ENCODE measurements at regions not wholly inside any gene's neighbourhood (a gene's known extent, or its start where the extent isn't known, plus 50 kb on each side); places are given as distances from the start of the nearest gene placed in this dataset.

DNA sequence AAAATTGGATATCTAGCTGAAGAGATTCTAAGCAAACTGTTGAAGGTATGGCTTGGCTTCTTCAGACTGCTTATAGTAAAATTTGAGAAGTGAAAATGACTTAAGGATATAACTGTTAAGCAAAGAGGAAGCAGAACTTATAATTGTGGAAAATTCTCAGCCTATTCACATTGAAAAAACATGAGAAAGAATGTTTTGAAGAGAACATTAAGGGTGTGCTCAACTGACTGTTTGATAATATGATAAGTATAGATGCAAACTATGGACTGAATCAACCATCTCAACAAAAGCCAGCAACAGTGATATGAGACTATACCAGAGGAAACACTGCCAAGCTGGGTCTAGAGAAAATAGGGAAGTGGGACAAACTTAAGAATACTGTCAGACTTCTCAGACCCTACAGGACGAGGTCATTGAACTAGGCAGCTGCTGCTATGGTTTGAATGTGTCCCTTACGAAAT, 133.1 kb upstream of the PPP1R3A start:
- TF ChIP-seq MAX (IDR thresholded peaks at IDR 0.05; ENCODE audit: low read depth, low read length) (no peak), POLR2A (IDR thresholded peaks at IDR 0.05; ENCODE audit: extremely low read depth, insufficient read length) (no peak), MYC (IDR thresholded peaks at IDR 0.05; ENCODE audit: low read depth, low read length) (no peak)
- TF ChIP-seq, protein P1, sequence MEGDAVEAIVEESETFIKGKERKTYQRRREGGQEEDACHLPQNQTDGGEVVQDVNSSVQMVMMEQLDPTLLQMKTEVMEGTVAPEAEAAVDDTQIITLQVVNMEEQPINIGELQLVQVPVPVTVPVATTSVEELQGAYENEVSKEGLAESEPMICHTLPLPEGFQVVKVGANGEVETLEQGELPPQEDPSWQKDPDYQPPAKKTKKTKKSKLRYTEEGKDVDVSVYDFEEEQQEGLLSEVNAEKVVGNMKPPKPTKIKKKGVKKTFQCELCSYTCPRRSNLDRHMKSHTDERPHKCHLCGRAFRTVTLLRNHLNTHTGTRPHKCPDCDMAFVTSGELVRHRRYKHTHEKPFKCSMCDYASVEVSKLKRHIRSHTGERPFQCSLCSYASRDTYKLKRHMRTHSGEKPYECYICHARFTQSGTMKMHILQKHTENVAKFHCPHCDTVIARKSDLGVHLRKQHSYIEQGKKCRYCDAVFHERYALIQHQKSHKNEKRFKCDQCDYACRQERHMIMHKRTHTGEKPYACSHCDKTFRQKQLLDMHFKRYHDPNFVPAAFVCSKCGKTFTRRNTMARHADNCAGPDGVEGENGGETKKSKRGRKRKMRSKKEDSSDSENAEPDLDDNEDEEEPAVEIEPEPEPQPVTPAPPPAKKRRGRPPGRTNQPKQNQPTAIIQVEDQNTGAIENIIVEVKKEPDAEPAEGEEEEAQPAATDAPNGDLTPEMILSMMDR (IDR thresholded peaks at IDR 0.05; ENCODE audit: low read depth, low read length) = no peak
- H3K4me3 ChIP-seq (ENCODE audit: low read depth, low read length) = no peak overlapping the region
- DNase-seq (ENCODE audit: low read depth) = peak; percentile 72

- no peak for TF ChIP-seq MYC (IDR thresholded peaks at IDR 0.05; ENCODE audit: low read depth, low read length)
- TF ChIP-seq MAX (IDR thresholded peaks at IDR 0.05; ENCODE audit: low read depth, low read length) = no peak
- no peak for TF ChIP-seq POLR2A (IDR thresholded peaks at IDR 0.05; ENCODE audit: extremely low read depth, insufficient read length)
- TF ChIP-seq, protein P1 (IDR thresholded peaks at IDR 0.05; ENCODE audit: low read depth, low read length) = no peak
- H3K4me3 ChIP-seq (ENCODE audit: low read depth, low read length) = no peak overlapping the region
- no peak for DNase-seq (ENCODE audit: low read depth)
Observed at GRCh38 chr7:114050571-114050970, 131.8 kb upstream of the PPP1R3A start.

- DNase-seq (ENCODE audit: low read depth) = peak; percentile 39
Observed at GRCh38 chr7:114048386-114049235, 129.8 kb upstream of the PPP1R3A start.

DNA sequence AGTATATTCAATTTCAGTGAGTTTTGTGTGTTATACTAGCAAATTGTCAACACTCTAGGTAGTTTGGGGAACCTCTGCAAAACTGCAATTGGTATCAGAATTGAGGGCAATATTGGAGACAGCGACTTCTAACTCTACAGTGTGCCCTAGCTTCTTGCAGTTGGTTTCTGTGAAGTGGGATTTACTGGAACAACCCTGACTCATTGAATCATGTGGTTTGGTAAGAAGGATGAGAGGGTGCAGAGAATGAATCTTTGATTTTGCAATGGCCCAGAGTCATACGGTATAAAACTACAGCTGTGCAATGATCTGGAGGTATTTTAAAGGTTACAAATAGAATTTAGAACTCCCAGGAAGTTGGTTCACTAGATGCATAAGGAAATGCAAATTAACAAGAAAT, 129.1 kb upstream of the PPP1R3A start:
- DNase-seq (ENCODE audit: low read depth) = peak; percentile 38
- no peak for TF ChIP-seq MAX (IDR thresholded peaks at IDR 0.05; ENCODE audit: low read depth, low read length)
- H3K4me3 ChIP-seq (ENCODE audit: low read depth, low read length) = peak overlapping the region; percentile 33

More at GRCh38 chr7:114048386-114049235, 129.8 kb upstream of the PPP1R3A start:
- peak overlapping the region; percentile 33 for H3K4me3 ChIP-seq (ENCODE audit: low read depth, low read length)
- TF ChIP-seq, protein P1 (IDR thresholded peaks at IDR 0.05; ENCODE audit: low read depth, low read length) = no peak
- no peak for TF ChIP-seq POLR2A (IDR thresholded peaks at IDR 0.05; ENCODE audit: extremely low read depth, insufficient read length)
- TF ChIP-seq MAX (IDR thresholded peaks at IDR 0.05; ENCODE audit: low read depth, low read length) = no peak
- no peak for TF ChIP-seq MYC (IDR thresholded peaks at IDR 0.05; ENCODE audit: low read depth, low read length)

DNA sequence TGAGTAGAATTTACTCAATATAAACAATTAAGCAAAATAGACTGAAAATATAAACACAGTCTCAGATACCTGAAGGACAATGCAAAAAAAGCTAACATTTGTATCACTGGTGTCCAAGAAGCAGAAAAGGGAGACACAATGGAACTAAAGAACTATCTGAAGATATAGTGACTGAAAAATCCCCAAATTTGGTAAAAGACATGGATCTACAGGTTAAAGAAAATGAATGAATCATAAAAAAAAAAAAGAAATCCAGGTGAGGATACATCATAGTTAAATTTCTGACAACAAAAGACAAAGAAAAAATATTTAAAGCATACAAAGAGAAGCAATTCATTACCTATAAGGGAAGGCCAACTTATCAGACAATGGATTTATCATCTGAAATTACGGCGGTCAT, 114.7 kb upstream of the PPP1R3A start:
- no peak overlapping the region for H3K4me3 ChIP-seq (ENCODE audit: low read depth, low read length)
- no peak for DNase-seq (ENCODE audit: low read depth)
- TF ChIP-seq MAX (IDR thresholded peaks at IDR 0.05; ENCODE audit: low read depth, low read length) = no peak
- no peak for TF ChIP-seq POLR2A (IDR thresholded peaks at IDR 0.05; ENCODE audit: extremely low read depth, insufficient read length)
- TF ChIP-seq, protein P1 (IDR thresholded peaks at IDR 0.05; ENCODE audit: low read depth, low read length) = no peak
- TF ChIP-seq MYC (IDR thresholded peaks at IDR 0.05; ENCODE audit: low read depth, low read length) = no peak

GRCh38 chr7:114026486-114027089, 107.8 kb upstream of the PPP1R3A start:
- no peak overlapping the region for H3K4me3 ChIP-seq (ENCODE audit: low read depth, low read length)
- peak; percentile 71 for DNase-seq (ENCODE audit: low read depth)
- TF ChIP-seq POLR2A (IDR thresholded peaks at IDR 0.05; ENCODE audit: extremely low read depth, insufficient read length) = no peak
- TF ChIP-seq, protein P1 (IDR thresholded peaks at IDR 0.05; ENCODE audit: low read depth, low read length) = peak; percentile 46

All from NB4 (cell line).